Ishikawa (cell line): ENCODE measurements at regions not wholly inside any gene's neighbourhood (a gene's known extent, or its start where the extent isn't known, plus 50 kb on each side); places are given as distances from the start of the nearest gene placed in this dataset.

Experiments
- CEBPB ChIP-seq: IDR thresholded peaks from 2 replicates; pipeline ENCODE4 v1.6.1; 2012
- CREB1 ChIP-seq: IDR thresholded peaks from 2 replicates; pipeline ENCODE4 v1.6.1; 2012; ENCODE audit warnings: low read depth
- EP300 ChIP-seq: IDR thresholded peaks from 2 replicates; pipeline ENCODE4 v1.6.1; 2012; ENCODE audit warnings: borderline replicate concordance
- MAX ChIP-seq: IDR thresholded peaks from 2 replicates; pipeline ENCODE4 v1.6.1; 2012
- RAD21 ChIP-seq: IDR thresholded peaks from 2 replicates; pipeline ENCODE4 v1.6.1; 2012; ENCODE audit warnings: low read depth
- REST ChIP-seq: IDR thresholded peaks from 2 replicates; pipeline ENCODE4 v1.6.1; 2012; ENCODE audit warnings: low read depth, mild to moderate bottlenecking
- TCF12 ChIP-seq: IDR thresholded peaks from 2 replicates; pipeline ENCODE4 v1.6.1; 2012; ENCODE audit warnings: low read depth
- TEAD4 ChIP-seq: IDR thresholded peaks from 2 replicates; pipeline ENCODE4 v1.6.1; 2012
- ZBTB7A ChIP-seq: IDR thresholded peaks from 2 replicates; pipeline ENCODE4 v1.6.1; 2012; ENCODE audit warnings: low read depth

GRCh38 chr14:65852689-65853088, 440.2 kb downstream of the FUT8 start:
- TF ChIP-seq REST, result no peak
- TF ChIP-seq ZBTB7A, result no peak
- no peak for TF ChIP-seq TEAD4
- TF ChIP-seq RAD21, result no peak
- TF ChIP-seq CREB1, result no peak
- TF ChIP-seq MAX, result no peak
- TF ChIP-seq CEBPB, result no peak
- TF ChIP-seq EP300, result no peak
- no peak for TF ChIP-seq TCF12
